22Rv1 (cell line): ENCODE measurements at regions not wholly inside any gene's neighbourhood (a gene's known extent, or its start where the extent isn't known, plus 50 kb on each side); places are given as distances from the start of the nearest gene placed in this dataset.

Experiments
- CTCF ChIP-seq: fragments of 450-650 bp; IDR thresholded peaks from 2 replicates; pipeline ENCODE4 v1.5.1; 2017; ENCODE audit warnings: mild to moderate bottlenecking
- ZFX ChIP-seq: fragments of 450-650 bp; IDR thresholded peaks from 2 replicates; pipeline ENCODE4 v1.6.1; 2017; ENCODE audit warnings: antibody characterized with exemption, borderline replicate concordance

- TF ChIP-seq CTCF, result no peak
- TF ChIP-seq ZFX, result no peak
These were observed 109.1 kb upstream of the GLI2 start for GRCh38 chr2:120626566-120626965.
